Erythroblast (primary cell): ENCODE measurements at regions not wholly inside any gene's neighbourhood (a gene's known extent, or its start where the extent isn't known, plus 50 kb on each side); places are given as distances from the start of the nearest gene placed in this dataset.

Source experiments
- GATA1 ChIP-seq: IDR thresholded peaks from 2 replicates; pipeline ENCODE4 v1.6.1; 2011; ENCODE audit warnings: low read depth, mild to moderate bottlenecking, control low read depth, low read length, moderate library complexity
- POLR2A ChIP-seq: IDR thresholded peaks from 2 replicates; pipeline ENCODE4 v1.6.1; 2011; ENCODE audit warnings: mild to moderate bottlenecking, low read length

- TF ChIP-seq POLR2A (no peak), GATA1 (no peak)
These were observed 88.0 kb upstream of the CTTNBP2NL start for GRCh38 chr1:112307930-112308591.
